GM12878 (cell line): ENCODE measurements at regions not wholly inside any gene's neighbourhood (a gene's known extent, or its start where the extent isn't known, plus 50 kb on each side); places are given as distances from the start of the nearest gene placed in this dataset.

ENCODE experiments used
- ATAC-seq: fragments of 200-7000 bp; cut with Tn5 transposase; 3 replicates; pipeline ENCODE4 v1.9.1; 2020; ENCODE audit warnings: mild to moderate bottlenecking, moderate library complexity
- BruUV-seq: library from RNA; stranded (reverse); fragments of 400-500 nt; replicated peaks from 2 replicates; lab custom pipeline; 2021; lab: Mats Ljungman, UMichigan
- CTCF ChIA-PET: fragments of 300-600 bp; sonication (Branson Sonifier 250); formaldehyde crosslinking; extraction: SDS; loops from one replicate; lab custom pipeline; 2021; ENCODE audit warnings: inconsistent platforms; lab: Yijun Ruan, JAX
- POLR2A ChIA-PET: fragments of 350-600 bp; formaldehyde crosslinking; extraction: SDS; loops from one replicate; lab custom pipeline; 2021; ENCODE audit warnings: inconsistent platforms; lab: Charles Lee
- RAD21 ChIA-PET: fragments of 300-600 bp; sonication (Branson Sonifier 250); formaldehyde crosslinking; loops from one replicate; lab custom pipeline; 2023; ENCODE audit warnings: antibody characterized with exemption; ENCODE audit not compliant: unreplicated experiment; lab: Charles Lee
- SMC1A ChIA-PET: fragments of 300-600 bp; sonication (Branson Sonifier 250); formaldehyde crosslinking; loops from one replicate; lab custom pipeline; 2023; ENCODE audit not compliant: unreplicated experiment, uncharacterized antibody; lab: Charles Lee
- DNase-seq: peaks from one replicate; pipeline ENCODE4 v3.0.0-alpha.2; 2011; ENCODE audit warnings: low read depth, low spot score
- FAIRE-seq: peaks from 3 replicates; lab custom pipeline; 2011; peaks lifted over from hg19 to GRCh38; lab: Jason Lieb, UNC
- H2AFZ ChIP-seq: 2 replicates; pipeline ENCODE4 v1.6.0; 2011; ENCODE audit warnings: low read depth, low read length, control low read depth; ENCODE audit not compliant: control insufficient read depth
- H3K27ac ChIP-seq: 2 replicates; pipeline ENCODE4 v1.5.1; 2011; ENCODE audit warnings: control low read depth; ENCODE audit not compliant: control insufficient read depth, insufficient read depth
- H3K27me3 ChIP-seq, 2 experiments: replicated peaks in 1 of 2; 2 replicates each; pipeline versions ENCODE4 v1.6.0 to v1.6.1; 2011; ENCODE audit warnings: low read length in 1 of 2; ENCODE audit not compliant: control insufficient read depth in 2 of 2, insufficient read depth in 2 of 2
- H3K36me3 ChIP-seq, 2 experiments: 2 replicates each; pipeline ENCODE4 v1.5.1; 2011; ENCODE audit warnings: low read length in 1 of 2; ENCODE audit not compliant: control insufficient read depth in 2 of 2, insufficient read depth in 2 of 2
- H3K4me1 ChIP-seq: 2 replicates; pipeline ENCODE4 v1.6.1; 2011; ENCODE audit warnings: mild to moderate bottlenecking, low read length, moderate library complexity, mixed read lengths; ENCODE audit not compliant: control insufficient read depth, insufficient read depth
- H3K4me2 ChIP-seq: 2 replicates; pipeline ENCODE4 v1.6.0; 2011; ENCODE audit warnings: control low read depth; ENCODE audit not compliant: control insufficient read depth, insufficient read depth
- H3K4me3 ChIP-seq: fragments of 200-600 bp; sonication (generic); 2 replicates; pipeline ENCODE4 v1.5.1; 2016
- H3K79me2 ChIP-seq: 2 replicates; pipeline ENCODE4 v1.6.0; 2011; ENCODE audit warnings: low read length; ENCODE audit not compliant: control insufficient read depth, insufficient read depth
- H3K9ac ChIP-seq: 2 replicates; pipeline ENCODE4 v1.8.0; 2011; ENCODE audit warnings: low read length, control low read depth, mixed read lengths; ENCODE audit not compliant: control insufficient read depth, insufficient read depth
- H3K9me3 ChIP-seq: replicated peaks from 3 replicates; pipeline ENCODE4 v1.5.1; 2011; ENCODE audit warnings: mild to moderate bottlenecking, low read length; ENCODE audit not compliant: control insufficient read depth, insufficient read depth
- H4K20me1 ChIP-seq: 2 replicates; pipeline ENCODE4 v1.6.0; 2011; ENCODE audit not compliant: control insufficient read depth, insufficient read depth
- CBFB ChIP-seq: IDR thresholded peaks from 2 replicates; pipeline ENCODE4 v1.6.1; 2016; ENCODE audit warnings: antibody characterized with exemption, low read depth
- CBX3 ChIP-seq: fragments of 200-600 bp; sonication (generic); IDR thresholded peaks from 2 replicates; pipeline ENCODE4 v1.6.1; 2016; ENCODE audit warnings: low read depth, borderline replicate concordance
- CREB1 ChIP-seq: IDR thresholded peaks from 2 replicates; pipeline ENCODE4 v1.6.1; 2012; ENCODE audit warnings: low read depth, mild to moderate bottlenecking, inconsistent platforms
- EGR1 ChIP-seq, 2 experiments: IDR thresholded peaks; 1 replicate in 1 of 2; 2 replicates in 1 of 2; pipeline ENCODE4 v1.6.1; 2011 to 2012; ENCODE audit warnings: low read depth in 2 of 2, low read length in 2 of 2, borderline replicate concordance in 1 of 2, mild to moderate bottlenecking in 1 of 2, moderate library complexity in 1 of 2
- ESRRA ChIP-seq: IDR thresholded peaks from 2 replicates; pipeline ENCODE4 v1.6.1; 2012; ENCODE audit warnings: mild to moderate bottlenecking, low read length, improper control_type of control experiment
- HDAC2 ChIP-seq: fragments of 200-600 bp; sonication (generic); IDR thresholded peaks from 2 replicates; pipeline ENCODE4 v1.6.1; 2017
- HDGF ChIP-seq: fragments of 450-650 bp; IDR thresholded peaks from 2 replicates; pipeline ENCODE4 v1.6.1; 2016; ENCODE audit warnings: antibody characterized with exemption
- HSF1 ChIP-seq: fragments of 150-350 bp; IDR thresholded peaks from 2 replicates; pipeline ENCODE4 v1.6.1; 2014; ENCODE audit warnings: mild to moderate bottlenecking, low read depth, low read length
- KAT2A ChIP-seq: conservative IDR thresholded peaks from 2 replicates; pipeline ENCODE4 v1.6.1; 2011; ENCODE audit warnings: low read depth, low read length; ENCODE audit not compliant: control insufficient read depth
- NKRF ChIP-seq: fragments of 450-650 bp; conservative IDR thresholded peaks from 2 replicates; pipeline ENCODE4 v1.6.1; 2017; ENCODE audit warnings: mild to moderate bottlenecking, moderate library complexity
- RELA ChIP-seq: fragments of 450-650 bp; IDR thresholded peaks from 2 replicates; pipeline ENCODE4 v1.8.0; 2014; ENCODE audit warnings: borderline replicate concordance; ENCODE audit not compliant: partially characterized antibody
- SIX5 ChIP-seq: IDR thresholded peaks from 2 replicates; pipeline ENCODE4 v1.6.1; 2011; ENCODE audit warnings: mild to moderate bottlenecking, low read depth, low read length, moderate library complexity; ENCODE audit not compliant: severe bottlenecking
- SMAD1 ChIP-seq: fragments of 450-650 bp; IDR thresholded peaks from 2 replicates; pipeline ENCODE4 v1.6.1; 2018; ENCODE audit warnings: mild to moderate bottlenecking, low read depth; ENCODE audit not compliant: partially characterized antibody
- STAT1 ChIP-seq: fragments of 450-650 bp; conservative IDR thresholded peaks from 2 replicates; pipeline ENCODE4 v1.6.1; 2014; ENCODE audit warnings: antibody characterized with exemption, mild to moderate bottlenecking
- YY1 ChIP-seq: IDR thresholded peaks from 2 replicates; pipeline ENCODE4 v1.6.1; 2011; ENCODE audit warnings: low read depth, mild to moderate bottlenecking, low read length
- ZNF217 ChIP-seq: fragments of 450-650 bp; IDR thresholded peaks from 2 replicates; pipeline ENCODE4 v1.6.1; 2017; ENCODE audit warnings: antibody characterized with exemption, mild to moderate bottlenecking
- ZSCAN29 ChIP-seq: fragments of 450-650 bp; IDR thresholded peaks from 2 replicates; pipeline ENCODE4 v1.6.1; 2017; ENCODE audit warnings: mild to moderate bottlenecking, moderate library complexity
- WGBS: methylation state at CpG from one replicate; pipeline ENCODE4 v1.1.6; 2016; ENCODE audit warnings: low lambda C conversion rate; ENCODE audit not compliant: insufficient replicate concordance, insufficient coverage; ENCODE audit errors: missing lambda C conversion rate; 5-methylcytosine and 5-hydroxymethylcytosine counted together
- in situ Hi-C: fragments of 300-500 bp; cut with MboI; formaldehyde crosslinking; loops from 9 replicates; pipeline ENCODE4 v1.14.3; 2018; ENCODE audit warnings: mixed read lengths
- intact Hi-C: fragments of 100-400 bp; cut with micrococcal nuclease; formaldehyde crosslinking; loops from one replicate; pipeline ENCODE4 v1.14.2; 2022; ENCODE audit not compliant: unreplicated experiment

DNA sequence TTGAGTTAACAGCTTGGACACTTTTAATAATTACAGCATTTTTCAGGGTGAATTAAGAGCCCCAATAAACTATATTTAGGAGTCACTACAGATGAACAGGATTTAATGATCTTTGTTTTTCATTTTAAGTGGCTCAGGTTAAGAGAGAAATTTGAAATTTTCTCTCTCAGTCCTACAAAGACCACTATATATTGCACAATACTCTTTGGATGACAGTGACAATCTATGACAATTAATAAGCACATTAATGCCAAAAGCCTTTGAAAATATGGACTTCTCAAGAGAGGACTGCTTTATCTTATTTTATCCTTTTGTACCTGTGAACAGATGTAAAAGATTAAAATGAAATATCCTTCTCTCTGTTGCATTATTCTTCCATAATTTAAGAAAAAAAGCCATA is 151.1 kb upstream of the IRX5 start:
- no peaks in the 10 kb centered on the region for H3K9me3 ChIP-seq
- H3K4me1 ChIP-seq, result no peaks in the 10 kb centered on the region
- DNase-seq (no peak), ATAC-seq (no peak), FAIRE-seq (no peak)
- POLR2A ChIA-PET, result no interaction called here
- H3K79me2 ChIP-seq, result no peaks in the 10 kb centered on the region
- CTCF ChIA-PET, result no interaction called here
- H3K27ac ChIP-seq, result no peak overlapping the region
- in situ Hi-C loops (no loop called here), intact Hi-C loops (no loop called here)
- H3K4me3 ChIP-seq, result no peak overlapping the region
- H3K9ac ChIP-seq, result no peak overlapping the region
- no peak overlapping the region for H2AFZ ChIP-seq
- RAD21 ChIA-PET, result no interaction called here
- BruUV-seq, result no TSS peak
- no peaks in the 10 kb centered on the region for H4K20me1 ChIP-seq
- H3K27me3 ChIP-seq, result no peaks in the 10 kb centered on the region
- TF ChIP-seq HSF1 (no peak), CREB1 (no peak), CBFB (no peak), RELA (no peak), KAT2A (no peak), ESRRA (no peak)
- H3K4me2 ChIP-seq, result no peak overlapping the region
- SMC1A ChIA-PET, result no interaction called here
- H3K36me3 ChIP-seq, result no peaks in the 10 kb centered on the region

GRCh38 chr16:54774768-54775167 is 155.9 kb upstream of the IRX5 start:
- no peaks in the 10 kb centered on the region for H3K9me3 ChIP-seq
- no peak overlapping the region for H3K4me3 ChIP-seq
- POLR2A ChIA-PET, result no interaction called here
- H3K27me3 ChIP-seq, result no peaks in the 10 kb centered on the region
- CTCF ChIA-PET, result no interaction called here
- no peaks in the 10 kb centered on the region for H3K79me2 ChIP-seq
- in situ Hi-C loops (no loop called here), intact Hi-C loops (no loop called here)
- DNase-seq (no peak), ATAC-seq (no peak), FAIRE-seq (no peak)
- BruUV-seq, result no TSS peak
- RAD21 ChIA-PET, result no interaction called here
- WGBS, result 46% methylated on average over 3 of the region's 3 CpGs
- no peak overlapping the region for H3K9ac ChIP-seq
- no peaks in the 10 kb centered on the region for H3K4me1 ChIP-seq
- H4K20me1 ChIP-seq, result no peaks in the 10 kb centered on the region
- no peaks in the 10 kb centered on the region for H3K36me3 ChIP-seq
- no peak overlapping the region for H3K27ac ChIP-seq
- no peak overlapping the region for H2AFZ ChIP-seq
- SMC1A ChIA-PET, result no interaction called here
- no peak overlapping the region for H3K4me2 ChIP-seq
- TF ChIP-seq ZSCAN29 (no peak), SIX5 (no peak), SMAD1 (no peak), HSF1 (no peak), CBX3 (no peak), HDAC2 (no peak), YY1 (no peak), ZNF217 (no peak), NKRF (no peak), EGR1 (IDR thresholded peaks at IDR 0.05; ENCODE audit: borderline replicate concordance in 1 of 2, low read depth in 2 of 2, low read length in 2 of 2) (no peak), HDGF (no peak), STAT1 (no peak)
